SHP77 (cell line): ENCODE measurements at regions not wholly inside any gene's neighbourhood (a gene's known extent, or its start where the extent isn't known, plus 50 kb on each side); places are given as distances from the start of the nearest gene placed in this dataset.

Experiments used
- DNase-seq, 2 experiments: peaks; one replicate each; lab custom pipeline; 2025; lab: John Stamatoyannopoulos, UW

DNA sequence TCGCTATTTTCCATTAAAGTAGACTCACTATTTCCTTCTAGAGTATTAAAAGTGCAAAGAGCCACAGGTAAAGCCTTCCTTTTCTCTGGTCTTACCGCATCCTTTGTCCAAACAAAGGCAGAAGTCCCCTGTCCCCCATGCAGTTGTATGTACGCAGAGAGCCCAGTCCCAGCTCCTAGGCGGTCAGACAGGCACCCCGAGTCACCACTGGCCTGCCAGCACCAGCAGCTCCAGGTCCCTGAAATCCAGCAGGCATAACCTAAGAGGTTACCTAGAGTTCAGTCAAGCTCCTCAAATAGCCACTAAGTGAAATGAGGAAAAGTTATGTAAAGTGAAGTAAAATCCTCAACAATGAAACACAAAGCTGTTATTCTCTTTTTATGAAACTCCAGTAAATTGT is 60.4 kb upstream of the TWIST2 start:
- no peak for DNase-seq

DNA sequence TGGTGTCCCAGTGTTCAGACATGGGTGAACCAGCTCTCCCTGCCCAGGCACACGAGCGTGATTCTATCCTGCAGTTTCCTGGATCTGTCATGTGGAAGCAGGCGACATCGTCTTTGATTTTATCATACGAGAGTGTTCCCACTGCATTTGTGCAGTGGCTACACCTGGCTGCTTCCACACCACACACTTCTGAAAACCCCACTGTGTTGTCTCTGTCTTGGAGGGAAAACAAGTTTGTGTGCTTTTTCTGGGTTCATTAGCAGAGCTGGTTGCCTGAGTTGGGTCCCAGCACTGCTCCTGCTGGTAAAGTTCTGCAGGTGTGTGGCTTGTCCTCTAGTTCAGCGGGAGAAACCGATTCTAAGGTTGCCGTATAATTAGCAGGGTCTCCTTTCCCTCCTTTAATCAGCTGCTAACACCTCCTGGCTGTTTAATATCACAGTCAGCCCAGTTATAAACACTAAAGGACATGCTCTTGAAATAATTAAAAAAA is 58.5 kb upstream of the TWIST2 start:
- no peak for DNase-seq

DNA sequence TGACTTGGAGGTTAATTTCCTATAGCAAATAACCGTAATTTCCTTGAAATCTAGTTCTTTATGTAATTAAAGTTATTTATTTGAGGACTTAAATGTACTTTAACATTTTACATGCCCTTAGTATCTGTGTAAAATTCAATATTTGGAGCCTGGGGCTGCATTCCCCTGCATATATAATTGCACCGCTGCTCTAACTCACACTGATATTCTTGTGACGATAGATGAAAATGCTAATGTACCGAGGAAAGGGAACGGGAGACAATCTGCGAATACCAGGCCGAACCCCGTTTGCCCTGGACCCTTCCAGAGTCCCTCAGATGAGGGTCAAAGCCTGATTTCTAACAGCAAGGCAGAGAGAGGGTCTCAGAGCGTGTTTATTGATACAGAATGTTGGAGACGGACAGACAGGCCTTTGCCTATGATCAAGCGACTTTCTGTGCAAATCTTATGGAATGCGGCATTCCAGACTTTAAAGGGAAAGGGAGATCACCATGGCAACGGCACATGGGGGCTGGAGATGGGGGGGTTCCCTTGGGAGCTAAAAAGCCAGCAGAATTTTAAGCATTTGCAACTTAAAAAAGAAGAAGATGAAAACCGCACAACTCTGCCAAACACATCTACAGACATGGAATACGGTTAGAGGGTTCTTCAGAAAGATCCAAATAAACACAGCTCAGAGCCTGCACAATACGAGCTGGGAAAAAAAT is 57.6 kb upstream of the TWIST2 start:
- no peak for DNase-seq

DNA sequence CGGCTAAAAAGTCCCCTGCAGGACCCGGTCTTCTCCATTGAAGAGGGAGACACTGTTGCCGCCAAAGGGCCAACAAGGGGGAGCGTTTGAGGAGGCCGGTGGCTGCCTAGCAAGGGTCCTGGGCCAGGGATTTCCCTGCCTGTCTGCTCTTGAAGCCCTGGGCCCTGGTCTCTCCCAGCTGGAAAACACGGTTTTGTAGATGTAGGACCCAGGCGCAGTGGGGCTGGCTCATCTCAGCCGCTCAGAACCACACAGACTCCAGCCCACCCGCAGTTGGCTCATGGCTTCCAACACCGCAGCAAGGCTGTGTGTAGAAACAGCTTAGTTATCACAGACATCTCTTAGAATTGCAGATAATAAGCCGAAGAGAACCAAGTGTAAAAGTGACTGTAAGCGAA is 57.1 kb upstream of the TWIST2 start:
- DNase-seq: no peak

DNA sequence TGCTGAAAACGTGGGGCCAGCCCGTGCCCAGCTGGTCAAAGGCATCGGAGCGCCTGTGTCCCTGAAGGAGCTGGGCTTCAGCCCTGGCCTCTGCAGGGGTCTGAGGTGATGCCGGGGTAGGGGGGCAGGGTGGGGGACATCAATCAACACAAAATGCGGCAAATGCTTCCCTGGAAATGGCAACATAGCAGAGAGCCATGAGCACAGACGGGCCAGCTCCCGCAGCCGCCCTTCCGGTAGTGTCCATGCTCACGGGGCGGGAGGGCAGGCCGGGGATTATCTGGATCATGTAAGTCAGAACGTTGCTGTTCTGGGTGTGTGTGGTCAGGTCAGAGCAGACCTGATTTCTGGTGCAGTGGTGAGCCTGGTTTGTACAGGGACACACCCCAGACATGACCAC is 56.5 kb upstream of the TWIST2 start:
- no peak for DNase-seq

DNA sequence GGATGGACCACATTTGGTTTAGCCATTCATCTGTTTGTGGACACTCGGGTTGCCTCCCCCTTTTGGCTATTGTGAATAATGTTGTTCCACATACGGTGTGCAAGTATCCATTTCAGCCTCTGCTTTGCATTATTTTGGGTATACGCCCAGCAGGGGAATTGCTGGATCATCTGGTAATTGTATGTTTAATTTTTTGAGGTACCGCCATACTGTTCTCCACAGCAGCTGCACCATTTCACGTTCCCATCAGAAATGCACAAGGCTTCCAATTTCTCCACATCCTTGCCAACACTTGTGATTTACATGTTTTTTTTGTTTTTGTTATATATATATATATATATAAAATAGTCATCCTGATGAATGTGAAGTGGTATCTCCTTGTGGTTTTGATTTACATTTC is 54.6 kb upstream of the TWIST2 start:
- DNase-seq: no peak

DNA sequence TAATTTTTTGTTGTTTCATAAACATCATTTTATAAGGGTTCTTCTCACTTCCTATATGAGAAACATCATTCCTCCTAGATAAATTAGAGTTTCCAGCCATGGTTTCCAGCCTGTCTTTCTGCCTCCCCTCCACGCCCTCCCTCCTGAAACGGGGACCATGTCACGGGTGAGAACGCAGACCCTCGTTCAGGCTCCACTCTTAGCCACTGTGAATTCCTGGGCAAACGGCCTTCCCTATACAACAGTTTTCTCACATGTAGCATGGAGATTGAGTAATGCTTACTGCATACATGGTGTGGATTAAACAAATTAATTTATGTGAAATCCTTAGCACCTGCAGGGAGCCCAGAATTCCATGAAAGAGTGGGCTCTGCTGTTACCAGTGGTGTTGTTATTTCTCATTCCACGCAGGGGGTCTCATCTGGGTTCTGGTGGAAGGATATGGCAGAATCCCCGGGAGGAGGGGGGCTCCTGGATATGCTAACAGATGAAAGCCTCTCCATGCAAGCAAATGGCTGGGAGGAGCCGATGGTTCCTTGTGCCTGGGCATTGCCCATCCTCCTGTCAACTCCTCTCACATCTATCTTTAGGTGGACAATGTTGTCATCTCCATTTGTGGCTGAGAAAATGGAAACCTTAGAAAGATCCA is 54.0 kb upstream of the TWIST2 start:
- DNase-seq: no peak

DNA sequence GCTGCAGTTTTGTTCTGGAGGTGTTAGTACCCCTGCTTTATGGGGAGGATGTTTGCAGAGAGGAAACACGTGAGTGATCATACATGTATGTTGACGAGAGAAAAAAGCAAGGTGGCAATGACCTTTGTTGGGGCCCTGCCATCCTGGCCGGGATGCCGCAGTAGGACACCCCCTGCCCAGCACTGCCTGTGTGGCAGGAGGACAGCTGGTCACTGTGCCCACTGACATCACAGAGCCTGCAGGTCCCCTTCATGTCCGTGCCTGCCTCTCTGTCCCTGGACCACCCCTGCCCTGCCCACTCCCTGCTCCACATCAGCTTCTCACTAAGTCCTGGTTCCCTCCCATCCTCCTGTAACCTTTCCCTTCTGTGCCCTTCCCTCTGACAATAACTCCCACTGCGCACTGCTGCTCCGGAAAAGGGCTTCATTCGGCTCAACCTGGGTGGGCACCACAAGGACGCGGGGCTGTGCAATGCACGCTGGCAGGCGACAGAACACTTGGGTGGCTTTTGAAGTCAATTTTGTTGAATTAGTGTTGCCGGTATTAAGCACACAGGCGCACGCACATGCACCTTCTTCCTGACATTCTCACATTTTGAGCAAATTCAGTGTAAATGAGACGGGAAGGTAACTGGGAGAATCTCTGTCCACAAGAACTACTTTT is 51.5 kb upstream of the TWIST2 start:
- no peak for DNase-seq

DNA sequence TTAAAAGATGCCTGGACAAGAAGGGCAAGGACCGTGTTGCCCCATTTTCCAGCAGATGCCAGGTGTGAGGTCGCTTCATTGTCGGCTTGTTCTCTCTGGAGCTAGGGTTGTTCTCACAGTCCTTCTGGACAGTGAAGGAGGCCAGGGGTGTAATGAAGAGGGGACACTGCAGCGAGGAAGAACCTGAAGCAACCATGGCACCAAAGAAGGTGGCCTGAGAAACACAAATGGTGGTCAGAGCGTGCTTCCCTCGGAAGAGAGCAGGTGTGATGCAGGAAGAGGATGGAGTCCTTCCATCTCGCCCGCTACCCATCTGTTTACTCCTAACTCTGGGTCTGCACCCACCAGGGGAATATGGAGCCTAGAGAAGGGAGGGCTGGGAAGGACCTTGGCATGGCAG is 50.3 kb upstream of the TWIST2 start:
- DNase-seq: no peak
